CD1c-positive myeloid dendritic cell (primary cell): ENCODE measurements at regions not wholly inside any gene's neighbourhood (a gene's known extent, or its start where the extent isn't known, plus 50 kb on each side); places are given as distances from the start of the nearest gene placed in this dataset.

ENCODE experiments used
- DNase-seq: peaks from one replicate; pipeline ENCODE4 v3.0.0-alpha.2; 2016; ENCODE audit errors: extremely low spot score

DNA sequence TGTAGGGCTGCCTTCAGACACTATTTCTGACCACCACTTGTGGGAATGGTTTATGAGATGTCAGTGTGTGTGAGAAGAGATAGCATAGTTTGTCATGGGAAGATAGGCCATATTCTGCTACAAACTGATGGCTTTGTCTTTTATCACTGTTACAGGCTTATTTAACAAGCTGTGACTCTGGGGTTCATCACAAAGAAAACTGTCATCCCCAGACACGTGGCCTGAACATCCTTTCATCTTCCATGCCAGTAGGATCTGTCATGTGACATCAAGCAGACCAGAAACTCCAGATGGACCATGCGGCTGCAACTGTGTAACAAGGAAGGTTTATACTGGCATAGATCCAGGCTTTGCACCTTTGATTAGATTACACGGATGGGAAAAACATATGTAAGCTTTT lies 128.6 kb upstream of the KCNH7 start:
- no peak for DNase-seq

DNA sequence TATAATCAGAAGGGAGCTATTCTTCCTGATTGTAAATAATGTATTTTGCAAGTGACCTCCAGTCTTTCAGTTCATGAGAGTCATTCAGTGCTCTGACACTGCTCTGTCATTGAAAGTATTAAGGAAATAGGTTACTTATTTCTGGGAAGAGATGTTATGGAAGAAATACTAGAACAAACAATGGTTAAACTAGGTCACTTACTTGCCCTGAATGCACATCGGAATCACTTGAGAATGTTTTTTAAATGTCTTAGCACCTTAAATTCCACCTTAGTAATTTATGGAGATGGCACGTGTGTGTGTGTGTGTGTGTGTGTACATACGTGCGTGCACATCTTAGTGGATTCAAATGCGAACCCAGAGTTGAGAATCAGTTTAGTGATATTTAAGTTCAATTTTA lies 126.6 kb upstream of the KCNH7 start:
- DNase-seq = no peak

DNA sequence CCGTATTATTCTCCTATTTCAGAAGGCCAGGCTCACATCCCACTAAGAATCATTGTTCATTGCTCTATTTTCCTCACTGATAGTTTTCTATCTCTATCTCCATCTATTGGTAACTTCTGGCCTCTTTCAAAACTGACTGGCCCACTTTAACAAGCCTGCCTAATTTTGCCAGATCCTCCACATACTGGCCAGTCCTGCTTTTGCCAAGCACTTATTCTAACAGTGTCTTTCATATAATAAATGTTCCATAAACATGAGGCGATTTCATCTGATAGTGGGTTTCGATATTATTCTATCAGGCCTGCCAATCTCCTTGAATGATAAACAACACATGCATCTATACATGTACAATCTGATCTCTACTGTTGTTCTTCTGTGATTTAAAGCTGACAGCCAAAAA lies 125.9 kb upstream of the KCNH7 start:
- no peak for DNase-seq

DNA sequence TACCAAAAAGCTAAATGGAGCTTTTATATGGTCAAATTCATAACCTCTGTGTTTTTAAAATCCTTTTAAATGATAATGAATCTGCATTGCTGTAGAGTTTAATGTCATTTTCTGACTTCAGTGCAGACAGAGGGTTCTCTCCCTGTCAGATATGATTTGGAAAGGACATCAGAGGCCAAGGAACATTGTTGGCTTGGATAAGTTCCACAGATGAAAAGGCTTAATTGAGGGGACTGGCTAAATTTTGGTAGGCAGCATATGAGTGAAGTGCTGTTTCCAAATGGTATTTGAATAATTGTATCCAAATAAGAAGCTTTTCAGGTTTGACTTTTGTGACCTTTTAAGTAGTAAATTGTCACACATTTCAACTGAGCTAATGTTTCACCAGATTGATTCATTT lies 124.6 kb upstream of the KCNH7 start:
- DNase-seq = no peak

DNA sequence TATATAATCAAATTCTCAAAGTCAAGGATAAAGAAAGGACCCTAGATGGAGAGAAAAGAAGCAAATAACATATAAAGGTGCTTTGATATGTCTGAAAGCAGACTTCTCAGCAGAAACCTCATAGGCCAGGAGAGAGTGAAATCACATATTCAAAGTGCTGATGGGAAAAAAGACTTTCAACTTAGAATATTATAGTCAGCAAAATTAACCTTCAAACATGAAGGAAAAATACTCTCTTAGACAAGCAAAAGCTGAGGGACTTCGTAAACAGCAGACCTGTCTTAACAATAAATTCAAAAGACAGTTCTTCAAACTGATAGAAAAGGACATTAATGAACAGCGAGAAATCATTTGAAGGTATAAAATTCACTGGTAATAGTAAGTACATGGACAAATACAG lies 107.2 kb upstream of the KCNH7 start:
- no peak for DNase-seq

DNA sequence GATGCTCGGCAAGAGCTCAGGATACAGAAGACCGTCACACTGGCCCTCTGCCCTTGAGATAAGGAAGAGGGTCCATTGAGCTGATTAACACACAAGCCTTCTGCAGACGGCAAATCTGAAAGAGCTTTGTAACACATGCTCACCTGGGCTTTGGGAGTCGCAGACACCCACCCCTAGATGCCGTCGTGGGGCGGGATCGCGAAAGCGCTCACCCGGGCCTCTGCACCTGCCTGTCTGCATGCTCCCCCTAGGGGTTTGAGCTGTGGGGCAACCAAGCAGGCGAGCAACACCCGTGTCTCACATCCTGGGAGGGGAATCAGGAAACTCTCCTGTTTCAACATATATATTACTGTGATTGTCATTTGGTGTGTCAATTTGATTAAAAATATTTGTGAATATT lies 99.8 kb upstream of the KCNH7 start:
- DNase-seq = no peak

DNA sequence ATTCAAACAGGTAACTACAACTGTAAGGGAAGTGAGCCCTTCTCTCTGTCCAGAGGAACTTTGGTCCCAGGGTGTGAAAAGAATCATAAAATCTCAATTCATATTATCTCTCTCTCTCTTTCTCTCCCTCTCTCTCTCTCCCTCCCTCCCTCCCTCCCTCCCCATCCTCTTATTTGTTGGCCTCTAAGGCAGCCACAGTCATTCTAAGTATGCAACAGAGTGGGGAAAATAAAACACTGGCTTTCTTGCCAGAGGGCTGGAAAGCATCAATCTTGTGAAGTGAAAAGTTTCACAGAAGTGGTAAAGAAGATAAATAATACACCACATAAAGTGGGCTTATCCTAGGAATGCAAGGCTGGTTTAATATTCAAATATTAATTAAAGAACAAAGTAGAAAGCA lies 95.6 kb upstream of the KCNH7 start:
- DNase-seq = no peak

DNA sequence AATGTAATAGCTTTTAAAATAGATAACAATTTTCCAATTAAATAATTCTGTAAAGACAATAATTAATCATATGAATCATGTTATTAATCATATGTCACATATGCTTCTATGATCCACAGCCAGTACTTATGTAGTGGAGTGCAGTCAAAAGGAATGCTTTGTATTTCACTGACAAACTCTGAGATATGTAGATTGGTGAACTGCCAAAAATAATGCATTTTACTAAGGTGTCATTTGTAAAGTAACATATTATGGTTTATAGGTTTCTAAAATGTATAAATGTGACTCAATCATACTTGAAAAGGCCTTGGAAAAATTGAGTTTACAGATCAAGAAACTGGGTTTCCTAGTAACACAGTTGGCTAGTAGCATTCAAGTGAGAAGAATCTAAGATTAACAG lies 93.8 kb upstream of the KCNH7 start:
- no peak for DNase-seq

DNA sequence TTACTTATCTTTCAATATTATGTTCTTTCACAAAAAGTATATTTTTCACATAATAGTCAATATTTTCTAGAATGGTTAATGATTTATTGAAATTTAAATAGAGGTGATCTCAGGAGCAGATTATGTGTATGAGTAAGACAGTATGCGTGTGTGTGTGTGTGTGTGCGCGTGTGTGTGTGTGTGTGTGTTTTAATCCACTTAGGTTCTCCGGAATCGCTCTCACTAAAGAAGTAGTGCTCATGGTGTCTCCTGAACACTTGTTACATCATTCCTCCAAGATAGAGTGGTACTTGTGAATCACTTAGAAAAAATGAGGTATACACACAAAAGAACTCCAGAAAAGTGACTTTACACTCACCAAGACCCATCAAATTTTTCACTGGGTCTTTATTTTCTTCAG lies 91.0 kb upstream of the KCNH7 start:
- no peak for DNase-seq

DNA sequence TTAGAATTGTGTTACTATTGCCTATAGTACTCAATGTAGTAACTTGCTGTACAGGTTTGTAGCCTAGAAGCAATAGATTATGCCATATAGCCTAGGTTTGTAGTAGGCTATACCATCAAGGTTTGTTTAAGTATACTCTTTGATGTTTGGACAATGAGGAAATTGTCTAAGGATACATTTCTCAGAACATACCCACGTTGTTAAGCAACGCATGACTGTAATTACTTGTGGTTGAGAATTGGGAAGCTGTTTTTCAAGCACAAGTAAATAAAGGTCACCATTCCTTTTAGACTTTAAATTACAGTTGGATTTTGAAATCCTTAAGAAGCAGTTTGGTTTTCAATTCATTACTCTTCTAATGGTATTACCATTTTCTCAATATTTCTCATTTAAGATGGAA lies 89.8 kb upstream of the KCNH7 start:
- DNase-seq = peak; percentile 20

DNA sequence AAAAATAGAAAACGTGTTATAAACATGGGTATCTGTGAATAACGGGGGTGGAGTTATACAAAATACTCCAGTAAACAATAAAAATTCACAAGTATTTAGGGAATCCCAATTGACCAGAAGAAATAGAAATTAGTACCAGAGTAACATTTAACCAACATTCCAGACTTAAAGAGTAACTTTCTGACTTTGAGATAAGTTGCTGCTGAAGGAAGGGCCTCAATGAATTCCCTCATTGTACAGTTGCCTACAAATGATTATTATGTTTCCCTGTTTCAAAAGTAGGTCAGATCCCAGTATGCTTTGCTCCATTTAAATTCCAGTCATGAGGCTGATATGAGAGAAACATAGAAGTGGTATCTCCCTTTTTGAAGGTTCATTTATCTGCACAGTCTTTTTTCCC lies 88.3 kb upstream of the KCNH7 start:
- no peak for DNase-seq

DNA sequence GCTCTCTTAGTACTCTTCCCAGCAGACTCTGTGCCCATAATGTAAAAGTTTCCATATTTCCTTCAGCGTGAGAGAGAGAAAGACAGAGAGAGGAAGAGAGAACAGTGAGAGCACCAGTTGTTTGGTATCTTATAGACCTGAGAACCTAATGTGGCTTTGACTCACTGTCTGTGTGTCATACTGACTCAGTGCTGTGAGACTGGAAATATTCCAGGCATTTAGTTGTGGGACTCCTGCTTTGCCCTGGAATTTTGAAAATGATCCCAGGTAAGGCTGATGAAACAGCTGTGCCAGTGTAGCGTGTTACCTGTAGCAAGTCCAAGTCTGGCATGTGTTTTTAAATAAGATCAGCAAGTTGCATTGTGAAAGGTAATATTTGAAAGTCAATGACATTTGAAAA lies 87.9 kb upstream of the KCNH7 start:
- no peak for DNase-seq

DNA sequence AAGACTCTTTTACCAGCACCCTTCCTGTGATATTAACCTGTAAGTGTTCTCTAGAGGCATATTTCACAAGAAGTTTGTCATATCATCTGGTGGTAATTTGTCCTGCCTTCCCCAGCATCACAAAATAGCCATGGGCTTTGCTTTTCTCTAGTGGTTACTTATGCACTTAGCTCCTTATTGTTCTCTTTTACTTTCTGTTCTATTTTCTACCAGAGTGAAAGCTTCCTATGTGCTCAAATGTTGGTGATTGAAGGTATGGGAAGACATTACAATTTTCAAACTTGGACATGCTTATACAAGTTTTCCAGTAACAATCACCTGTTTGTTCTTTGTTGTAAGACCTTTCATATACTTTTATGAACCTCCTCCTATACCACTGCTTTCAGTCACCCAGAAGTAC lies 87.0 kb upstream of the KCNH7 start:
- DNase-seq = no peak

DNA sequence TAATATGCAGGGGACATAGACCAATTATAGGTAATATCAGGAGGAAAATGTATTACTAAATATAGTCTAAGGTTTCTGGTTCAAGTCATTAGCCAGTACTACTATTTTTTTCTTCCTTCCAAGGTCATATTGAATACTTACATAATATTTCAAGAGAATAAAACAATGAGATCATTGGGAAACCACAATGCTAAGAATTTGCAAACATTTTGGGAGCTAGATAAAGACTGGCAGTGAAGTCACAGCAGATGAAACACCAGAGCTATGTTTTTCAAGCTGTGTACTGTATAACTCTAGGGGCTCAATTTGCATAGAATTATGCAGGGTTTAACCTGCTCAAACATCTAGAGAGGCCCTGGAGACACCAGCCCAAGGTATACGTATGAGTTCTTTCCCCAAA lies 80.5 kb upstream of the KCNH7 start:
- DNase-seq = no peak

DNA sequence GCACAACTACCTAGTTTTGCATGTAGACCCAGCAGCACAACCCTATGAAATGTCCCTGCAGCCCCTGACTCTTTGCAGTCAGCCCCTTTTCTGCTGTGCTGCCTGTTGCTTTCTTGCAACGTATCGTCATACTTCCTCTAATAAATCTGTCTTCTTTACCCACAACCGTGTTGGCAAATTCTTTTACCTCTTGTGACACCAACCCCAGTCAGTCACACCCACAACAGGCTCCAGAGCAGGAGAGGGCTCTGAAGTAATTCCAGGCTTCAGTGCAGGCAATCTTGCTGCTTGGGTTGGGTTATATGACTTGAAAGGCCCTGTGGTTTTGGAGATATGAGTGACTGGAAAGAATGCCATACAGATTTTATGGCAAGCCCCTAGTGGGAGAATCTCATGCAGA lies 79.1 kb upstream of the KCNH7 start:
- no peak for DNase-seq

DNA sequence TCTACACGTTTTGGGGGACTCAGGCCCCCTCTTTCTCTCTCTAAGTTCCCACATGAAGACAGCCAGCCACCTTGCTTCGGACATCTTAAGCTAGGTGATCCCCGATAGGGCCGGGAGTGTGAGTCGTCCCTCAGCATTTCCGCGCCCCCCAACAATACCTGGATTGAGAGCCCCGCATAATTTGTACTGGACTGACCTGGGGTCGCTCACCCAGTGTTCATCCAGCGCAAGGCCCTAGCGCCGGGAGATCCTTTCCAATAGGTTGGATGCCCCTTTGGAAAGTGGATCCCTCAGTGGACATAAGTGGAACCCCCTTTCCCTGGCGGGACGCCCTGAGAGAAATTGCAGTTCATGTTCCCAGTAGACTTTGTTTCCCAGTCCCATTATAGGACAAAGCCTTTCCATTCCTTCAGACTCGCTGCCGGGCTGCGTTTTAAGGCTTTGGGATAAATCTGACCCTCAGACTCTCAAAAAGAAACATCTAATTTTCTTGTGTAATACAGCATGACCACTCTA lies 77.8 kb upstream of the KCNH7 start:
- DNase-seq = no peak

DNA sequence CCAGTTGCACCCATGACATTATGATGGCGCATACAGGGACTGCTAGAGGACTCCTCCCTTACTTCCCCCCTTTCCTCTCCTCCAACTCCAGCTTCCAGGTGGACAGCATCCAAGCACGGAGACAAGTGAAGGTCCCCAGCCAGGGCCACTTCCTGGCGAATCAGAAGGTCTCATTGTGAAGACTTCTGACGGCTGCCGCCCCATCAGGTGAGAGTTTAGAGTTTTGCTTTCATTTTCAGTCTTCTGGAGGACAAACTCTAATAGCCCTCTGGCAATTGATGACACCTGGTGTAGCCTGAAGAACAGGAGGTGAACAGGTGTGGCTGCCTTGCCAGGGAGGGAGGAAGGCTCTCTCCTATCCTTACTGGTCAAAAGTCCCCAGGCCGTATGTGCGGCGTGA lies 77.3 kb upstream of the KCNH7 start:
- no peak for DNase-seq

DNA sequence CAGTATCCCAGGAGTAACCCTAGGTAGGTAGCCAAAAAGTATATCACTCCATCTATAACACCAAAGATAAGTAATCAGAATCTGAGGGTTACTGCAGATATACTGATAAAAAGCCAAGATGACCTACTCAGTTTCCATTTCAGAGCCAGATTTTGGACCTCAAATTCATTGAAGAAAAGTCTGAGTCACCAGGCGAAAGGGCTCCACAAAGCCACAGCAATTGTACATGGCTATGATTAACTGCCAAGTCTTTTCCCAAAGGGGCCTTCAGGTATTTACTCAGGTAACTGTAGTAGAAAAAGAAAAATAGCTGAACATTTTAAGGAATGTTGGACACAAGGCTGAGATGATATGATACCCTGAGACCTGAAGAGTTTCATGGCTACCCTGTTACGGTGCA lies 75.6 kb upstream of the KCNH7 start:
- DNase-seq = no peak

DNA sequence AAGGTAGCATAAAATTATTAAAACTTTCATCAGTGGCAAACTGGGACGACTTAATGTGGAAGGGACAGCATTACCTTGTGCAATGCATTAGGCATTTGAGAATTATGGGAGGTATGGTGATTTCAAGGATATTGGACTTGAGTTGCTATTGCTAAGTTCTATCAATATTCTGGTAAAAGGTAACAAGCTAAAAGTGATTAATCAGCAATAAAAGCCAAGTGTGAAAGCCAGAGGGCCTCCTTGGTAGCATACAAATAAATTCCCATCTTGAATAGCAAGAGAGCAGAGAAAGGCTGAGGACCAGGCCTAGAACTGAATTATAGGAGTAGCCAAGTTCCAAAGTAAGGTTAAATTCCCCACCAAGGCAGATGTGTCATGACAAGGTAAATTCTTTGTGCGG lies 74.2 kb upstream of the KCNH7 start:
- no peak for DNase-seq

DNA sequence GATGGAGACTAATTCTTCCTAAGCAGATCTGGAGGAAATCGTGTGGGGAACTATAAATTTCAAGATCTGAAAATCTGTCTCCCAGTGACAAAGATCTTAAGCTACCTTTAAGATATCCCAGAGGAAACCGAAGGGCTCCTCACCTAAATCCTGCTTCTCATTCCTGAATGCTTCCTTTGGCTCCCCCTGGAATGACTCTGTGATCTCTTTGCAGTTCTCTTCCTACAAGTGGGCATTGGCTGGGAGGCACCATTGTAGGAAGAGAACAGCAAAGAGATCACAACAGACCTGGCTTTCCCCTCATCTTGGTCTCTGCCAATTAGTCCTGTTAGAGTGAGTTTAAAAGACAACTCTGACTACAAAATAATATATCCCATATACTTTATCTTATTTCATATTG lies 70.0 kb upstream of the KCNH7 start:
- DNase-seq = no peak

DNA sequence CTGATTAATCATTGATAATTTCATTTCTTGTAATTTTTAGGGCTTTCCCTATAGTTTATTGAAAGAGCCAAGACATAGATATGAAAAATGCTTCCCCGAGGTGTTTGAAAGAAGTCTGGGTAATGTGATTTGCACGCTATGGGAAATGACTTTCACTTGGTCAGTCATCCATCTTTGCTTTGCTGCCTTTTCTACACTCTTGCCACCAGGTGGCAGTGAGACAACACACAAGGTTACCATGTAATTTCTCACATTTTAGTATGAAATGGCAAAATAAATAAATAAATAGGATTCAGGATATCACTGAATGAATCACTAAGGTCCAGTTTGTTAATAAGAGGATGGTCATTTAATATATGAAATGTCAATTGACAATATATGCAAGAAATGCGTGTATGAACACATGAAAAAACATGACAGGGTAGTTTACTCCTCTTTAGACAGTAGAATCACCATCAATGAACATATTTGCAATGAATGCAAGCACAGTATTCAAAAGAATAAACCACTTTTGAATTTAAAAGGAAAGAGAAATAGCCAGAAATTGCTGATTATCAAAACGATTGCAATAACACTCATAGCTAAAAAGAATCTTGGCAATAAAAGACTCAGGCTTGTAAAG lies 52.2 kb upstream of the KCNH7 start:
- DNase-seq = peak; percentile 53

DNA sequence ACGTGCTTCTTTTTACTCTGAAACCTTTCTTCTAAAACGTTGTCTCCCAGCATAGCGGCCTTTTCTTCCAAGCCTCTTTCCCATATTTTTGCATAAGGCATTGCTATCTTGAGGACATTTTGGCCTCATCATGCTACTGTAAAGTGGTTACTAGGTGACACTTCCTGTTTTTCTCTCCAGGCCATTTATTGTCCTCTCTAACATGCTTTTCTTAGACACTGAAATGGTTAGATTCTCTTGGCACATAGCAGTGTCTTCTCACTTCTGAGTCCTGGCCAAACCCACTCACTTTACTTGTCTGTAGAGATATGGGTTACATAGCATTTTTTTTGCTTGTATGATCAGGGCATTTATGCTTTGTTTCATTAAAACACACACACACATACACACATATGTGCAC lies 50.1 kb upstream of the KCNH7 start:
- DNase-seq = no peak
